Stimulated activated naive CD4-positive, alpha-beta T cell treated with Interleukin-2 at 50 U/mL for 16 hours (primary cell): ENCODE measurements at regions not wholly inside any gene's neighbourhood (a gene's known extent, or its start where the extent isn't known, plus 50 kb on each side); places are given as distances from the start of the nearest gene placed in this dataset.
"Not testable (repeated sequence)": the region's sequence is repeated elsewhere in the genome, so short reads cannot be mapped to it uniquely, and the experiment has no call there.

ENCODE experiments used
- DNase-seq: peaks from one replicate; lab custom pipeline; 2025; lab: John Stamatoyannopoulos, UW

GRCh38 chr17:15860774-15861173, 84.2 kb upstream of the ADORA2B start:
- not testable (repeated sequence) for DNase-seq

DNA sequence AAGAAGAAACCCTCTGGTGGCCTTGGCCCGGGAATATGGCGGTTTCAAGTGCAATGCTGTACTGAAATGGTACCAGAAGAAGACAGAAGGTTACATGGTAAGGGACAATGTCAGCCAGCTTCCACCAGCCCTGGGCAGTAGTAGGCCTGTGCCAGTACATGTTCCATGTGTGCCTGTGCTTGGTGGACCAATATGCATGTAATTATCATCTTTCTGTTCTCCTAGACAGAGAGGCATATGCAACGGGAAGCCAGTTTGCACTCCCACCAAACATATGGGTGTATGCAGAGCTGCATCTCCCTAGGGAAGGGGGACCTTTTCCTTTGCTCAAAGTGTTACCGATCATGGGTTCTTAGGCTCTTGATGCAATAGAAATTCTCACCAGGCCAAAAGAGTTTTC, 80.9 kb upstream of the ADORA2B start:
- not testable (repeated sequence) for DNase-seq

DNA sequence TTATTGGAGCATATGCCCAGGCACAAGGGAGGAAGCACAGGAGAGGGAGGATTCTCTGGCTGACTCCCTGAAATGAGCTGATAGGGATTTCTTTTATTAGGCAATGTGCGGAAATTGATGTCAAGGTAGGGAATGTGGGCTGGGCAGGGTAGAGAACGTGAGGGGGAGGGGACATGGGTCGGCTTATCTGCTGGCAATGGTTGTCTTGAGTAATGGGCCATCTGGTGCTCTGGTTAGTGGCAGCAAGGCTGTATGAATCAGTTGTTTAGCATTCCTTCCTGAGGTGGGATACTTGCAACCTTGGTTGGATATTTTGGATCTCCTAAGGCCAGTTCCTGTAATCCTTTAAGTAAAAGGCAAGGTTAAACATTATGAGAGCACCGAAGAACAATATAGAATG, 80.5 kb upstream of the ADORA2B start:
- not testable (repeated sequence) for DNase-seq

DNA sequence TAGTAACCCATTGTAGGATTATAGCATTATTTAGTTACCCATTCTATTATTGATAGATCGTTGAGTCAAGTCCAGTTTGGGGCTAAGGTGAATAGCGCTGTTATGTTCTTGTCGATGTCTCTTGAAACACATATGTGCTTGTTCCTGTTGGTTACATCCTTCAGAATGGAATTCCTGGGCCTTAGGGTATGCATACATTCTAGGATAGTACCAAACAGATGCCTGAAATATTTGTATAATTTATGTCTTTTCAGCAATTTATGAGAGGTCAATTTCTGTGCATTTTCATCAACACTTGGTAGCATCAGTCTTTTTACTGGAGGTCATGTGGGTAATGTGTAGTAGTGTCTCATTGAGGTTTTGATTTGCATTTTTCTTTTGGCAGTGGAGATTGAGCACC, 78.9 kb upstream of the ADORA2B start:
- DNase-seq = not testable (repeated sequence)

DNA sequence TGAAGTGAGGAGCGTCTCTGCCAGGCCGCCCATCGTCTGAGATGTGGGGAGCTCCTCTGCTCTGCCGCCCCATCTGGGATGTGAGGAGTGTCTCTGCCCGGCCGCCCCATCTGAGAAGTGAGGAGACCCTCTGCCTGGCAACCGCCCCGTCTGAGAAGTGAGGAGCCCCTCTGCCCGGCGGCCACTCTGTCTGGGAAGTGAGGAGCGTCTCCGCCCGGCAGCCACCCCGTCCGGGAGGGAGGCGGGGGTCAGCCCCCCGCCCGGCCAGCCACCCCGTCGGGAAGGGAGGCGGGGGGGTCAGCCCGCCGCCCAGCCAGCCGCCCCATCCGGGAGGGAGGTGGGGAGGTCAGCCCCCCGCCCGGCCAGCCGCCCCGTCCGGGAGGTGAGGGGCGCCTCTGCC, 77.6 kb upstream of the ADORA2B start:
- DNase-seq = not testable (repeated sequence)

- not testable (repeated sequence) for DNase-seq
Measured at GRCh38 chr17:15869868-15870267, 75.1 kb upstream of the ADORA2B start.

GRCh38 chr17:15872677-15873076, 72.3 kb upstream of the ADORA2B start:
- not testable (repeated sequence) for DNase-seq

DNA sequence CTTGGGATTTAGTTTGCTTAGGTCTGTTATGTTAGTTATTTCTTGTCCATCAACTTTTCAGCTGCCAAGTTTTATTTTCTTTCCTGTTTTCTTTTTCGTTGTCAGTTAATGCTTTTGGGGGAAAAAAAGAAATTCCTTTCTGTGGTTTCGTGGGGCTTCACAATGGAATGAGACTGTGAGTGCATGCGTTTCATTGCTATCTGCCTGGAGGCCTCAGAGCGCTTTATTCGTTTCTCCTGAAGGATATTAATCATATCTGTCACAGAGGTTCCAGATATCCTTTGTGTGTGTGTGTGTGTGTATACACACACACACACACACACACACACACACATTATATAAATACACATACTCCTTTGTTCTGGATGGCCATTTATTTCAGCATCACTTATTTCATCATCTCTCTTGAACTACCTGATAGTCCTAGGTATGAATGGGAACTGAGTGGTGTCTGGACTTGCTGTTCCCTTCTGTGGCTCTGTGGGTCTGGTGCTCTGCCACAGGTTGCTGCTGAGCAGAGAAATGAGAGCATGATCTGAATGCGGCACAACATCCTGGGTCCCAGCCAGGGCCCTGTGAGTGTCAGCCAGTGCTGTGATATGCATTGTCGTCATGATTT, 66.9 kb upstream of the ADORA2B start:
- DNase-seq = not testable (repeated sequence)

- no peak for DNase-seq
Measured at GRCh38 chr17:15882058-15882720, 62.7 kb upstream of the ADORA2B start.

DNA sequence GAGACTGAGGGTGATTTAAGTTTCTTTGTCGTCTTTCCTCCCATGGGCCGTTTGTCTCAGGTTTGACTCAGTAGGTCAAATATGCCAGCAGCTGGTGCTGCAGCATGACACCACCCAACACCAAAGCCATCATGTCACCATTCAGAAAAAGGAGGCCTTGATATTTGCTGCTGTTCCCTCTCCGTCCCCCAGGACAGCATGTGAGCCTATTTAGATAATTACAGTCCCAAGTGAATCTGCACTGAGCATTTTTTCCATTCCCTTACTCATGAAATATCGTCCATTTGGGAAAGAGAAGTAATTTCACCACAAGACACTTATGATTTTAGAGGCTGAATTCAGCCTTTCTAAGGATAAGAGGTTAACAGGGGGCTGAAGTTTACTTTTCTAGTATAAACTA, 62.2 kb upstream of the ADORA2B start:
- DNase-seq = no peak

DNA sequence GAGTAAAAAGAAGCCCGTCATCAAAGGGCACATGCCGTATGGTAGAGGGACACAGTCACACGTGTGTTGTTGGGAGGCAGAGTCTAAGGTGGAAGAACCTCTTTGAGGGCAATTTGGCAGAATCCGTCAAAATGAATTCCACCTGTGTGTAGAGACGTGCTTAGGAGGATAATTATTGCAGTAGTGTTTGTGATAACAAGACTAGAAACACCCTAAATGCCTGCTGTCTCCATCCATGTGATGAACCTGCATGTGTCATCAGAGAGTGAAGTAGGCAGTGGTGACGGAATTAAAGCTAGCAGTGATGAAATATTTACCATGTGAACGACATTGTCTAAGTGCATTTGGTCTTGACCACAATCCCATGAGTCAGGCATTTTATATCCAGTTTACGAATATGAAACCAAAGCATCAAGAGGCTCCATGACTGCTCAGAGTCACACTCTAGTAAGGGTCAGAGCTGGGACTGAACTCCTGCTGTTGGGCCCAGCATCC, 61.3 kb upstream of the ADORA2B start:
- DNase-seq = no peak

DNA sequence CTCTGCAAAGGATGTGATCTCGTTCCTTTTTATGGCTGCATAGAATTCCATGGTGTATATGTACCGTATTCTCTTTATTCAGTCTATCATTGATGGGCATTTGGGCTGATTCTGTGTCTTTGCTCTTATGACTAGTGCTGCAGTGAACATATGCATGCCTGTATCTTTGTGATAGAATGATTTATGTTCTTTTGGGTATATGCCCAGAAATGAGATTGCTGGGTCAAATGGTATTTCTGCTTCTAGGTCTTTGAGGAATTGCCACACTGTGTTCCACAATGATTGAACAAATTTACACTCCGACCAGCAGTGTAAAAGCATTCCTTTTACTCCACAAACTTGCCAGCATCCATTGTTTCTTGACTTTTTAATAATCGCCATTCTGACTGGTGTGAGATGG, 60.2 kb upstream of the ADORA2B start:
- no peak for DNase-seq

GRCh38 chr17:15885770-15886169, 59.2 kb upstream of the ADORA2B start:
- DNase-seq = no peak

DNA sequence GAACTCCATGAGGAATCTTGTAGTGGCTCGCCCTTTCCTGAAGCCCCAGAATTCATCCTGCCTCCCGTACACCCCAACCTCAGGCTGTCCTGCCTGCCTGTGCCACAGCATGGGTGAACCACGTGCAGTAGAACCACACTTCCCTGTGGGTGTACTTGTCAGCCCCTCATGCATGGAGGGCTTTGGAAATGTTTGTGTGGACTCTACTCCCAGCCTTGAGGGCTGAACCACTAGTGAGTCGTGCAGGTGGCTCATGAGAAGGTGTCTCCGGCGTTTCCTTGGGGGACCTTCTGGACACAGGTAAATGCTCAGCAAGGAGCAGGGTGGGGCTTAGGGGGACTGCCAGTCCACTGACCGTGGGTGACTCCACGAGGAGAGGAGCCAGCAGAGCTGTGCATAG, 58.7 kb upstream of the ADORA2B start:
- DNase-seq = no peak

DNA sequence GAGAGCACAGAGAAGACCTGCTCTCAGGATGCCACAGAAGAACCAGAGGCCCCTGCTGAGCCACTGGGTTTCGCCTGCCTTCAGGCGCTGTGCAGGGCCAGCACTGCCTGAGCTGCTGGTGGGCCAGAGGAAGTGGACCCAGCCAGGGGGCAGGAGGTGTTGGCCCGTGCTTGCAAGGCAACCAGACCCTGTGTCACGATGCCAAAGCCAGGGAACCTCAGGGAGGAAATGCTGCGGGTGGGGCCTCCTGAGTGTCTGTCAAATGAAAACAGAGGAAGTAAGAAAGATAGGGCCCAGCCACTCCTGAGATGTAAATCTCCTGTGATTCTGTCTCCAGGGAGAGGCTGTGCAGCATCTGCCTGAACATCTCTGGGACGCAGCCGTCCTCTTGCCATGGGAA, 58.1 kb upstream of the ADORA2B start:
- no peak for DNase-seq

GRCh38 chr17:15888436-15888835, 56.5 kb upstream of the ADORA2B start:
- DNase-seq = no peak

DNA sequence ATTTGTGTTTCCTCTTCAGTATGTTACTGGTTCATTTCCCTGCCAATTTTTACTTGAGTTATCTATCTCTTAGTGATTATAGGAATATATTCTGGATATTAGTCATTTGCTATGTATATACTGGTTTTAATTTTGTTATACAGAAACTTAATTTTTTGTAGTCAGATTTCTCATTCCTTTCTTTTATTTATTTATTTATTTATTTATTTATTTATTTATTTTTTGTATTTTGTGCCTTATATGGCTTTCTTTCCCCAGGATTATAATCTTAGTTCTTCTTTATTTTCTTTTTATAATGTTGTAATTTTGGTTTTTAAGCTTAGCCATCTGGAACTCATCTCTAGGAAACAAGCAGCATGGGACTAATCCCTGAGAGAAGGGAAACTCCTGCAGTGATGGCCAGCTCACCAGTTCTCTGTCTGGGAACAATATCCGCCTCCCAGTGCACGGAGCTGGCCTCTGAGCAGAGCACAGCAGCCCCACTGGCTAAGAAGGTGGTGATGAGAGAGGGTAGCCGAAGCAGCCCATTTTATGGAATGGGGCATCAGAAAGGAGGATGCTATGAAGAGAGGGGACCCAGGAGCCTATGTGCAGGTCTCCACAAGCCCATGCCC, 54.5 kb upstream of the ADORA2B start:
- no peak for DNase-seq

- DNase-seq = no peak
Measured at GRCh38 chr17:15891318-15891717, 53.6 kb upstream of the ADORA2B start.

DNA sequence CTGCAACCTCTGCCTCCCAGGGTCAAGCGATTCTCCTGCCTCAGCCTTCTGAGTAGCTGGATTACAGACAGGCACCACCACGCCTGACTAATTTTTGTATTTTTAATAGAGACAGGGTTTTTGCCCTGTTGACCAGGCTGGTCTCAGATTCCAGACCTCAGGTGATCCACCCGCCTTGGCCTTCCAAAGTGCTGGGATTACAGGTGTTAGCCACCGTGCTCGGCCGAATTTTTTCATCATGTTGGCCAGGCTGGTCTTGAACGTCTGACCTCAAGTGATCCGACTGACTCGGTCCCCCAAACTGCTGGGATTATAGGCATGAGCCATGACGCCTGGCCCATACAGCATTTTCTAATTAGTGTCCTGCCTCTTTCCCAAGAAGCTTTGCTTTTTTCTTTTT, 52.7 kb upstream of the ADORA2B start:
- no peak for DNase-seq

DNA sequence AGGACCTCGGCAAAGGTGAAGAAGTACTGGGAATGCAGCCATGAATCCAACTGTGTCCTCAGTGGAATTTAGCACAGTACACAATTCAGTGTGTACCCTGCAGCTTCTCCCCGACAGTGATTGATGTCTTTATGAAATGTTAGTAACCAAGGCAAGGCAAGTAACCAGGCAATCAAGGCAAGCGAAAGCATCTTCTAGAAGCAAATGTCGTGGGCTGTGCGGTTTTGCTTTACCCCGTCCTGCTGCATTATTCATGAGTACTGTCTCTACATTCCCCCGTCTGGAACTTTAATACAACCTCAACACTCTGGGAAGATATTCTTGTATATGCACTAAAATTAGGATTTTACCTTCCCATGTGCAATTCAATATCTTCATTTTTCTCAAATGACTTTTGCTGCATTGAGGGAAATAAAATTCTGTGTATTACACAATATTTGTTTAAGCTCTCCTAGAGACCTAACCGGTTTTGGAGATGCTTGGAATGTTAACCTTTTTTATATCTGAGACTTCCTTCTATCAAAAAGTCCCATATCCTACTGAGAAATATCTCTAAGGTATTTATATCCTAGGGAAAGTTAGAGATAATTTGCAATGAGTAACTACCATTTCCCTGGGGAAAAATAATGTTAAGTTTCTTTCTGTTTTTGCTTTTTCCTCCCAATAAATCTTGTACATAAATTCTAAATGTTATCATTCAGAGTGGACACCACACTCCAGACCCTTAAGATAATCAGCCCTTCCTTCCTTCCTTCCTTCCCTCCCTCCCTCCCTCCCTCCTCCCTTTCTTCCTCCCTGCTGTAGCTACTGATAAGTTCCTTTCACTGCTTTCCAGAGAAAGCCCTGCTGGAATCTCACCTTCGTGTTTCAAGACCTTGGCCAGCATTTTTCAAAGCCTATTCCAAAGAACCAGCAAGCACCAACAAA, 51.9 kb upstream of the ADORA2B start:
- no peak for DNase-seq

GRCh38 chr17:15893658-15894024, 51.3 kb upstream of the ADORA2B start:
- DNase-seq = no peak

GRCh38 chr17:15894258-15894657, 50.7 kb upstream of the ADORA2B start:
- no peak for DNase-seq
